Smooth muscle cell (in vitro differentiated cells): ENCODE measurements at regions not wholly inside any gene's neighbourhood (a gene's known extent, or its start where the extent isn't known, plus 50 kb on each side); places are given as distances from the start of the nearest gene placed in this dataset.

ENCODE experiments used
- DNase-seq: peaks from one replicate; lab custom pipeline; 2025; ENCODE audit not compliant: unreplicated experiment; lab: John Stamatoyannopoulos, UW
- H2AFZ ChIP-seq: fragments of 200-600 bp; sonication (generic); 2 replicates; pipeline ENCODE4 v1.6.0; 2016; ENCODE audit warnings: antibody characterized with exemption, low read depth, mild to moderate bottlenecking
- H3F3A ChIP-seq: fragments of 200-600 bp; sonication (generic); 2 replicates; pipeline ENCODE4 v1.6.0; 2017; ENCODE audit warnings: antibody characterized with exemption, low read depth
- H3K27ac ChIP-seq: fragments of 200-600 bp; sonication (generic); 2 replicates; pipeline ENCODE4 v1.5.1; 2016; ENCODE audit warnings: low read depth, mild to moderate bottlenecking
- H3K27me3 ChIP-seq: fragments of 200-600 bp; sonication (generic); 2 replicates; pipeline ENCODE4 v1.6.1; 2016; ENCODE audit warnings: low read depth, mild to moderate bottlenecking
- H3K36me3 ChIP-seq: fragments of 200-600 bp; sonication (generic); 2 replicates; pipeline ENCODE4 v1.5.1; 2016; ENCODE audit warnings: low read depth
- H3K4me1 ChIP-seq: fragments of 200-600 bp; sonication (generic); 2 replicates; pipeline ENCODE4 v1.5.1; 2016; ENCODE audit warnings: low read depth
- H3K4me2 ChIP-seq: fragments of 200-600 bp; sonication (generic); 2 replicates; pipeline ENCODE4 v1.6.0; 2016; ENCODE audit warnings: mild to moderate bottlenecking
- H3K4me3 ChIP-seq: fragments of 200-600 bp; sonication (generic); 2 replicates; pipeline ENCODE4 v1.5.1; 2016; ENCODE audit warnings: mild to moderate bottlenecking
- H3K79me2 ChIP-seq: fragments of 200-600 bp; sonication (generic); 2 replicates; pipeline ENCODE4 v1.6.0; 2016; ENCODE audit warnings: low read depth, mild to moderate bottlenecking
- H3K9ac ChIP-seq: fragments of 200-600 bp; sonication (generic); 2 replicates; pipeline ENCODE4 v1.6.0; 2016; ENCODE audit warnings: low read depth
- H3K9me3 ChIP-seq: fragments of 200-600 bp; sonication (generic); replicated peaks from 2 replicates; pipeline ENCODE4 v1.5.1; 2016; ENCODE audit warnings: low read depth
- H4K20me1 ChIP-seq: fragments of 200-600 bp; sonication (generic); 2 replicates; pipeline ENCODE4 v1.6.0; 2016; ENCODE audit warnings: low read depth
- WGBS: methylation state at CpG from one replicate; pipeline ENCODE4 v1.1.7; 2016; ENCODE audit warnings: low lambda C conversion rate; 5-methylcytosine and 5-hydroxymethylcytosine counted together
- TF ChIP-seq, protein P1 (sequence below): fragments of 200-600 bp; sonication (generic); IDR thresholded peaks from 2 replicates; pipeline ENCODE4 v1.5.1; 2017; ENCODE audit warnings: borderline replicate concordance, mild to moderate bottlenecking, antibody characterized with exemption; ENCODE audit not compliant: insufficient read depth, poor library complexity, severe bottlenecking

DNA sequence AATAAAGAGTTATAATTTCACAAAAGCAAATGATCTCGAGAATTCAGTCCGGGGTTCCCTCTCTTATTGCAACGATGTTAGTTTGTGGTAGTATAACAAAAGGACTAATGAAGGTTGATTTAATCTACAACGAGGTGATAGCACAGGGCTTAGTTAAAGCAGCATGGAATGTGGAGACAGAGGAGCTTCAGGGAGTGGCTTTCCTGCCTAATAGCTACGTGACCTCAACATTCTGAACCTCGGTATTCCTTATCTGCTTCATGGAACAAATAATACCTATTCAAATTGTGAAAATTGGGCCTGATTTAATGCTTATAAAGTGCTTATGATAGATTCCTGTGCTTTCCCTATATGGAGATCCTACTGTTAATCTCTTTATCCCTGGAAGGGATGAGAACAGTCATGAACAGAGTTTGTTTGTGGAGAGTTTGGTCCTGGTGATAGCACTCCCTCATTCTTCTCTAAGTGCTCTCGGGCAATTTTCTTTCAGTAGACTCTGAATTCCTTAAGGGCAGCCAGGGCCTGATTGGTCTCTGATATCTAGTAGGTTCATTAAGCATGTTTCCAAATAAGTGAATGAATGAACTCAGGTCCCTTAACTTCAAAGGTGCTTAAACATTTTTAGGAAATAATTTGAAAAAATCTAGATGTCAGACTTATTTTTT is 104.1 kb upstream of the TUT7 start:
- H2AFZ ChIP-seq = no peak overlapping the region
- 32% methylated on average over 7 of the region's 7 CpGs for WGBS

DNA sequence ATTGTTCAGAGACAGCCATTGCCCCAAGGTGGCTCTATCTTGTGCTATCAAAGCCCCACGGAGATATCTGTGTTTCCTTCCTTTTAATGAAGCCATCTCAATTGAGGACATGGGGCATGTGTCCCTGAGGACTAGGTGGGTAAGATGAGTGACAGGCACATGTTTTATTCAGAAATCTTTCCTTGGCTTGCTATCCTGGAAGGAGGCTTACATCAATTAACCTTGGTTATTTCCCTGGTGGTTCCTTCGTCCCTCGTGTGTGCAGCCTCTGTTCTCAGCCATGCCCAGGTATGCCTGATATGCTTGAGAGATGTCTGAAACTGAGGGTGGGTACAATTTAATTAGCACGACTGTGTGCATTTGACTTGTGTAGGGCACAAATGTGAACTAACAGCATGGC is 102.2 kb upstream of the TUT7 start:
- H3K4me1 ChIP-seq = peaks cover 14% of the 10 kb centered on the region
- H3K36me3 ChIP-seq = no peaks in the 10 kb centered on the region
- no peak overlapping the region for H3K4me3 ChIP-seq
- H3K9ac ChIP-seq = no peak overlapping the region
- no peak overlapping the region for H3K4me2 ChIP-seq
- 92% methylated on average over 4 of the region's 4 CpGs for WGBS
- no peaks in the 10 kb centered on the region for H4K20me1 ChIP-seq
- H3K79me2 ChIP-seq = no peaks in the 10 kb centered on the region
- H3K27ac ChIP-seq = no peak overlapping the region
- H3K27me3 ChIP-seq = no peaks in the 10 kb centered on the region
- no peaks in the 10 kb centered on the region for H3K9me3 ChIP-seq
- TF ChIP-seq, protein P1, sequence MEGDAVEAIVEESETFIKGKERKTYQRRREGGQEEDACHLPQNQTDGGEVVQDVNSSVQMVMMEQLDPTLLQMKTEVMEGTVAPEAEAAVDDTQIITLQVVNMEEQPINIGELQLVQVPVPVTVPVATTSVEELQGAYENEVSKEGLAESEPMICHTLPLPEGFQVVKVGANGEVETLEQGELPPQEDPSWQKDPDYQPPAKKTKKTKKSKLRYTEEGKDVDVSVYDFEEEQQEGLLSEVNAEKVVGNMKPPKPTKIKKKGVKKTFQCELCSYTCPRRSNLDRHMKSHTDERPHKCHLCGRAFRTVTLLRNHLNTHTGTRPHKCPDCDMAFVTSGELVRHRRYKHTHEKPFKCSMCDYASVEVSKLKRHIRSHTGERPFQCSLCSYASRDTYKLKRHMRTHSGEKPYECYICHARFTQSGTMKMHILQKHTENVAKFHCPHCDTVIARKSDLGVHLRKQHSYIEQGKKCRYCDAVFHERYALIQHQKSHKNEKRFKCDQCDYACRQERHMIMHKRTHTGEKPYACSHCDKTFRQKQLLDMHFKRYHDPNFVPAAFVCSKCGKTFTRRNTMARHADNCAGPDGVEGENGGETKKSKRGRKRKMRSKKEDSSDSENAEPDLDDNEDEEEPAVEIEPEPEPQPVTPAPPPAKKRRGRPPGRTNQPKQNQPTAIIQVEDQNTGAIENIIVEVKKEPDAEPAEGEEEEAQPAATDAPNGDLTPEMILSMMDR = no peak
- DNase-seq = no peak
- H2AFZ ChIP-seq = no peak overlapping the region
- H3F3A ChIP-seq = no peaks in the 10 kb centered on the region

More for the DNA sequence above, 104.1 kb upstream of the TUT7 start:
- Histone ChIP-seq H3K79me2 (no peaks in the 10 kb centered on the region), H3K27me3 (no peaks in the 10 kb centered on the region), H4K20me1 (no peaks in the 10 kb centered on the region), H3K36me3 (no peaks in the 10 kb centered on the region), H3K9me3 (no peaks in the 10 kb centered on the region), H3K9ac (no peak overlapping the region), H3K4me3 (no peak overlapping the region), H3K27ac (no peak overlapping the region), H3K4me1 (peaks cover 14% of the 10 kb centered on the region), H3F3A (no peaks in the 10 kb centered on the region), H3K4me2 (peak overlapping the region; percentile 59)
- DNase-seq = no peak
- TF ChIP-seq, protein P1 = no peak

DNA sequence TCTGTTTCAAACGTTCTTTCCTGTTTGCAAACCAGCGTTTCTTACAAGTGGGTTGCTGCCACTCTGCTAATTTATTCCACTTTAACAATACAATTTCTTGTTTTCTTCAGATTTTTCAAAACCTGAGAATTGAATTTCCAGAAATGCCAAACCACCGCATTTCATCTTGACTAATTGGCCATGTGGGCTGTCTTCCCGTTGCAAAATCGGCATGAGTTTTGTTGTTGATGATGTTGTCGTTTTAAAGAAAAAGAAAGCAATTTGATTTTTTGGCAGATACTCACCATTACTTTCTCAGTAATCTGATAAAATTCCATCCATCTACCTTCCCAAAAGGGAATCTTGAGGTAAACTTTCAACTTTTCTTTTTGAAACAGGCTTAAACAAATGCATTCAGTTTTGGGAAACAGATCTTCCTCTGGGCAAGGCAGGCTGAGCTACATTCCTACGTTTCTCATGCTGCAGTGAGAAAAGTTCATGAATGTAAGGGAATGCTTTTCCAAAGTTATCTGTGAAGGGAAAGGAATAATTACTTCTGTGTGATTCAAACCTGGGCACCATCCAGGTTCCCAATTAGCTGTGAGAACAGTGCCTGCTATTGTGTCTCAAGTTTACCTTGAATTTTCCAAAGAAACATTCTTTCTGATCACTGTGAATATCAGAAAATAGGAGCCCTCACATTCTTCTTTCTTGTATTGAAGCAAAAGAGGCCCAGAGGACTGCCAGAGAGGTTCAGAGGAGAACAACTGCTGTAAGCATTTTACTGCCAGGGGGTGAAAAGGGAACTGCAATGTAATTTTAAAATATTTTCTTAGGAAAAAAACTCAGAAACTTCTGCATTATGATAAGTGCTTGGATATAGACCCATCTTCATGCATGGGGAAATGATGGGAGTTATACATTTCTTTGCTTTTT is 100.7 kb upstream of the TUT7 start:
- TF ChIP-seq, protein P1 = no peak
- peak overlapping the region; percentile 62 for H3K4me2 ChIP-seq
- H3K4me1 ChIP-seq = peaks cover 14% of the 10 kb centered on the region
- no peak overlapping the region for H3K9ac ChIP-seq
- H3K36me3 ChIP-seq = no peaks in the 10 kb centered on the region
- no peak for DNase-seq
- peak overlapping the region; percentile 5 for H3K27ac ChIP-seq
- no peaks in the 10 kb centered on the region for H3F3A ChIP-seq
- H3K27me3 ChIP-seq = no peaks in the 10 kb centered on the region
- H2AFZ ChIP-seq = peak overlapping the region; percentile 21
- no peaks in the 10 kb centered on the region for H3K79me2 ChIP-seq
- no peak overlapping the region for H3K4me3 ChIP-seq
- H4K20me1 ChIP-seq = no peaks in the 10 kb centered on the region
- H3K9me3 ChIP-seq = no peaks in the 10 kb centered on the region
- 44% methylated on average over 7 of the region's 7 CpGs for WGBS
